Right lobe of liver (tissue), 6 donors: ENCODE measurements at regions not wholly inside any gene's neighbourhood (a gene's known extent, or its start where the extent isn't known, plus 50 kb on each side); places are given as distances from the start of the nearest gene placed in this dataset.

Experiments used
- ATAC-seq, 4 donors: fragments of 200-7000 bp; cut with Tn5 transposase; one replicate each; pipeline ENCODE4 v1.9.1; 2020; ENCODE audit warnings: mild to moderate bottlenecking in 4 of 4, moderate library complexity in 4 of 4
- DNase-seq, 3 donors: peaks; one replicate each; pipeline ENCODE4 v3.0.0-alpha.2; 2020
- H3K27ac ChIP-seq, 3 donors: fragments of 200-600 bp; one replicate each; pipeline ENCODE4 v1.8.0; 2022
- H3K27me3 ChIP-seq, 2 donors: fragments of 200-600 bp; one replicate each; pipeline ENCODE4 v1.8.0; 2022
- H3K36me3 ChIP-seq, 4 donors: fragments of 200-600 bp; sonication (generic) in 1 of 4; one replicate each; pipeline versions ENCODE4 v1.5.1 to v1.8.0; 2017 to 2022; ENCODE audit warnings: control low read depth in 1 of 4
- H3K4me1 ChIP-seq, 4 donors: fragments of 200-600 bp; sonication (generic) in 1 of 4; one replicate each; pipeline versions ENCODE4 v1.5.1 to v1.8.0; 2017 to 2022; ENCODE audit warnings: control low read depth in 1 of 4
- H3K4me3 ChIP-seq, 3 donors: fragments of 200-600 bp; one replicate each; pipeline ENCODE4 v1.8.0; 2022
- H3K9me3 ChIP-seq, 4 donors: fragments of 200-600 bp; sonication (generic) in 1 of 4; one replicate each; pipeline versions ENCODE4 v1.5.1 to v1.8.0; 2017 to 2022; ENCODE audit warnings: control low read depth in 1 of 4
- POLR2A ChIP-seq: fragments of 450-650 bp; IDR thresholded peaks from one replicate; pipeline ENCODE4 v1.6.1; 2017; ENCODE audit warnings: antibody characterized with exemption, mild to moderate bottlenecking
- WGBS: methylation state at CpG from one replicate; pipeline ENCODE4 v1.1.6; 2018; ENCODE audit warnings: low coverage, low lambda C conversion rate; ENCODE audit not compliant: insufficient coverage; ENCODE audit errors: missing lambda C conversion rate; 5-methylcytosine and 5-hydroxymethylcytosine counted together
- intact Hi-C, 2 donors: fragments of 100-400 bp; cut with DNase I; formaldehyde crosslinking; loops; one replicate each; pipeline versions ENCODE4 v1.11.2 to v1.14.1; 2022
- TF ChIP-seq, protein P1 (sequence below), 4 donors: fragments of 200-600 bp in 3 of 4; fragments of 450-650 bp in 1 of 4; IDR thresholded peaks; one replicate each; pipeline versions ENCODE4 v1.5.1 to v1.8.0; 2016 to 2022; ENCODE audit warnings: antibody characterized with exemption in 4 of 4, mild to moderate bottlenecking in 2 of 4
- donor health status: DM: no; HTN: yes; CAD: no.
- donor health status: DM: no; HTN: no; CAD: no.
- donor health status: DM: no; HTN: no; CAD: no.
- donor health status: DM: no; HTN: yes; CAD: no.
- donor health status: DM: no; HTN: yes; CAD: no.

DNA sequence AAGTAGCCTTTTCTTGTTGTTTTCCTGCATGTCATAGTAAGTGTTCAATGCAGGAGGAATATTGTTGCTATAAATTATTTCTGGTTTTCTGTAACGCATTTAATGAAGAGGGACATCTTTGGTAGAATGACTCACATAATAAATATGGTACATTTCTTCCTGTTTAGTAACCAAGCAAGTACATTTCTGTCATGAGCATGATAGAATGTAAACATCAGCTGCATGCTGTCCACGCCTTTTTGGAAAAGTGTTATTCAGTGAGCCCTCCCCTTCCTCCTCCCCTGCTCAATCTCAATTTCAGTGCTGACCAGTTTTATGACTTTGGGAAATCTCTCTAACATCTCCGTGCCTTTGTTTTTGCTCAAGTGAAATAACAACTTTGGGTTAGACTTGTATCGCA, 664.0 kb downstream of the XPNPEP1 start:
- intact Hi-C loops = no loop called here
- ATAC-seq (no peak), DNase-seq (no peak)
- no peak for TF ChIP-seq POLR2A
- TF ChIP-seq, protein P1, sequence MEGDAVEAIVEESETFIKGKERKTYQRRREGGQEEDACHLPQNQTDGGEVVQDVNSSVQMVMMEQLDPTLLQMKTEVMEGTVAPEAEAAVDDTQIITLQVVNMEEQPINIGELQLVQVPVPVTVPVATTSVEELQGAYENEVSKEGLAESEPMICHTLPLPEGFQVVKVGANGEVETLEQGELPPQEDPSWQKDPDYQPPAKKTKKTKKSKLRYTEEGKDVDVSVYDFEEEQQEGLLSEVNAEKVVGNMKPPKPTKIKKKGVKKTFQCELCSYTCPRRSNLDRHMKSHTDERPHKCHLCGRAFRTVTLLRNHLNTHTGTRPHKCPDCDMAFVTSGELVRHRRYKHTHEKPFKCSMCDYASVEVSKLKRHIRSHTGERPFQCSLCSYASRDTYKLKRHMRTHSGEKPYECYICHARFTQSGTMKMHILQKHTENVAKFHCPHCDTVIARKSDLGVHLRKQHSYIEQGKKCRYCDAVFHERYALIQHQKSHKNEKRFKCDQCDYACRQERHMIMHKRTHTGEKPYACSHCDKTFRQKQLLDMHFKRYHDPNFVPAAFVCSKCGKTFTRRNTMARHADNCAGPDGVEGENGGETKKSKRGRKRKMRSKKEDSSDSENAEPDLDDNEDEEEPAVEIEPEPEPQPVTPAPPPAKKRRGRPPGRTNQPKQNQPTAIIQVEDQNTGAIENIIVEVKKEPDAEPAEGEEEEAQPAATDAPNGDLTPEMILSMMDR (IDR thresholded peaks at IDR 0.05) = no peak
- Histone ChIP-seq H3K9me3 (no peaks in the 10 kb centered on the region), H3K27ac (no peak overlapping the region), H3K4me1 (no peaks in the 10 kb centered on the region), H3K36me3 (no peaks in the 10 kb centered on the region), H3K27me3 (no peaks in the 10 kb centered on the region), H3K4me3 (no peak overlapping the region)
- WGBS = 56% methylated on average over 4 of the region's 4 CpGs

DNA sequence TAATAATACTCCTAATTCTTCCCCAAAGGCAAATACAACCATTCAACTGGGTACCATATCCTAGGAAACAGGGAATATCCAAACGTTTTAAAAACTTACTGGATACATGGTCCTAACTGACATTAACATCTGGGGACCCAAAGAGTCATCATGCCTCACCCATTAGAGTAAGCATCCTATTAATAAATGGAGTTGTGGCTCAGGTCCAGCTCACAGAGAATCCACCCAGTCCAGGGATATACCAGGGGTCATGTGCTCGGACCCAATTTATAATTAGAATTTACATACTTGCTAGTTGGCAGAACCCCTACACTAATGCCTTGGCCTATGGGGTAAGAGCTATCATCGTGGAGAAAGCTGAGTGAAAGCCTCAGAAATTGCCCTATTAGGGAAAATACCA, 670.0 kb downstream of the XPNPEP1 start:
- no peak overlapping the region for H3K27ac ChIP-seq
- no peaks in the 10 kb centered on the region for H3K4me1 ChIP-seq
- DNase-seq (no peak), ATAC-seq (no peak)
- H3K27me3 ChIP-seq = no peaks in the 10 kb centered on the region
- intact Hi-C loops = no loop called here
- H3K4me3 ChIP-seq = no peak overlapping the region
- no peaks in the 10 kb centered on the region for H3K9me3 ChIP-seq
- 51% methylated on average over 3 of the region's 3 CpGs for WGBS
- no peaks in the 10 kb centered on the region for H3K36me3 ChIP-seq
- TF ChIP-seq, protein P1 (IDR thresholded peaks at IDR 0.05) = no peak
- TF ChIP-seq POLR2A = no peak

DNA sequence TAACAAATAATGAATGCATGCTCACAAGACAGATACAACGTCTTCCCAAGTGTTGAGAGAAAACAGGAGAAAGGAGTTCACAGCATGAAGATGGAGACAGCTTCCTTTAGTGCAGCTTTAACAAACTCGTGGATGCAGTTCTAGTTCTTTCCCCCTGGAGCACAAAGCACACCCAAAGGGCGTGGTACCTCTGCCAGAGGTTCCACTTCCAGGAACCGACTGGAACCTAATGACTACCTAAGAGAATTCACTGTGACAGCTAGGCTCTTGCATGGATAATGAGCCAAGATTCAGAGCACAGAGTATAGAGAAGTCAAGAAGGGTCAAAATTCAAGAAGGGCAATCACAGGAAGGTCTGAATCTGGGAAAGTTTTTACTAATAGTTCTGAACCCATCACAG, 673.2 kb downstream of the XPNPEP1 start:
- Histone ChIP-seq H3K27ac (no peak overlapping the region), H3K27me3 (no peaks in the 10 kb centered on the region), H3K4me3 (no peak overlapping the region), H3K9me3 (no peaks in the 10 kb centered on the region), H3K4me1 (no peaks in the 10 kb centered on the region), H3K36me3 (no peaks in the 10 kb centered on the region)
- no peak for DNase-seq
- ATAC-seq = no peak
- intact Hi-C loops = no loop called here
- TF ChIP-seq, protein P1 (IDR thresholded peaks at IDR 0.05) = no peak
- TF ChIP-seq POLR2A = no peak
- 42% methylated on average over 4 of the region's 4 CpGs for WGBS

DNA sequence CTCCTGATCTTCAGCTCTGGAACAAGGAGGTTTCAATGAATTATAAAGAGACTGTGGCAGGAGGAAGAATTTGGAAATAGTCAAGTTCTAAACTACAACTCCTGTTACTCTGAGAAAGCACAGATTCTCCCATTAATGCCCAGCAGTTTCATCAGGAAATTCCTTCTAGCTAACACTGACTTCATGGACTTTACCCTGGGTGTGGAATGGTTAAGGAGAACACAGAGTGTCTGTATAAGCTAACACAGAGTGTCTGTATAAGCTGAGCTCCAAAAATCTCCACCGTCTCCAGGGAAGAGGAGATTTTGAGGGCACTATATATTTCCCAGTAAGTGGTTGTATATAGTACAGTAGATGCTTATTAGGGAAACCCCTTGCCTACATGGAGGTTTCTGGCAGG, 675.5 kb downstream of the XPNPEP1 start:
- no peak overlapping the region for H3K27ac ChIP-seq
- H3K4me3 ChIP-seq = no peak overlapping the region
- no peak for TF ChIP-seq POLR2A
- TF ChIP-seq, protein P1 (IDR thresholded peaks at IDR 0.05) = no peak

DNA sequence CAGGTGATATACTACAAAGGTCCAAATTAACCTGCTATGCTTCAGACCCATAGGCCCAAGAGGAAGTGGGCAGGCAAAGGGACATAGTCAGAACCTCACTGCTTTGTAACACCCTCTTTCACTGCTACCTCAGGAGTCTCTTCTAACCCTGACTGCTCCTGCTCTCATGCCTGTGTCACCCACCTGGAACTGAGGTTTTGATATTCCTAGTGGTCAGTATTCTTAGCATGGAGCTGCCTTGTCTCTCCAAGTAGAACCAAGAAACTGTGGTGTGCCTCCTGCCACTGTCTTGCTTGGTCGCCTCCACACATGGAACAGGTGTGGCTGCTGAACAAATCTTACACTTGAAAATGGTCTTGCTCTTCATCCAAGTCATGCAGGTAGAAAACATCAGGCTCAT, 677.5 kb downstream of the XPNPEP1 start:
- intact Hi-C loops = no loop called here
- Histone ChIP-seq H3K9me3 (no peaks in the 10 kb centered on the region), H3K27ac (no peak overlapping the region), H3K4me1 (no peaks in the 10 kb centered on the region), H3K36me3 (no peaks in the 10 kb centered on the region), H3K27me3 (no peaks in the 10 kb centered on the region), H3K4me3 (no peak overlapping the region)
- no CpG with 5 or more reads among the region's 1 CpG for WGBS
- TF ChIP-seq, protein P1 (IDR thresholded peaks at IDR 0.05) = no peak
- TF ChIP-seq POLR2A = no peak
- DNase-seq (no peak), ATAC-seq (no peak)

More for the DNA sequence above, 675.5 kb downstream of the XPNPEP1 start:
- Histone ChIP-seq H3K36me3 (no peaks in the 10 kb centered on the region), H3K27me3 (no peaks in the 10 kb centered on the region), H3K9me3 (no peaks in the 10 kb centered on the region), H3K4me1 (no peaks in the 10 kb centered on the region)
- intact Hi-C loops = no loop called here
- 83% methylated on average over 1 of the region's 1 CpG for WGBS
- ATAC-seq (no peak), DNase-seq (no peak)
